Esophagus squamous epithelium (tissue), 5 donors: ENCODE measurements at regions not wholly inside any gene's neighbourhood (a gene's known extent, or its start where the extent isn't known, plus 50 kb on each side); places are given as distances from the start of the nearest gene placed in this dataset.

Experiments
- DNase-seq: peaks from one replicate; lab custom pipeline; 2025; lab: John Stamatoyannopoulos, UW
- H3K27ac ChIP-seq, 4 donors: fragments of 200-600 bp; sonication (generic); one replicate each; pipeline ENCODE4 v1.5.1; 2016 to 2019; ENCODE audit warnings: mild to moderate bottlenecking in 1 of 4
- H3K27me3 ChIP-seq, 4 donors: fragments of 200-600 bp; sonication (generic); 1 replicate in 3 of 4; 2 replicates in 1 of 4; pipeline versions ENCODE4 v1.5.1 to v1.6.0; 2017 to 2021; ENCODE audit warnings: antibody characterized with exemption in 1 of 4
- H3K36me3 ChIP-seq, 3 donors: fragments of 200-600 bp; sonication (generic); one replicate each; pipeline ENCODE4 v1.5.1; 2016 to 2019
- H3K4me1 ChIP-seq, 3 donors: fragments of 200-600 bp; sonication (generic); one replicate each; pipeline ENCODE4 v1.5.1; 2017 to 2019
- H3K4me3 ChIP-seq, 4 donors: fragments of 200-600 bp; sonication (generic); 1 replicate in 3 of 4; 2 replicates in 1 of 4; pipeline ENCODE4 v1.5.1; 2016 to 2019; ENCODE audit warnings: mild to moderate bottlenecking in 2 of 4, moderate library complexity in 1 of 4
- H3K9me3 ChIP-seq, 3 donors: fragments of 200-600 bp; sonication (generic); one replicate each; pipeline ENCODE4 v1.5.1; 2016 to 2019
- POLR2A ChIP-seq, 4 donors: fragments of 450-650 bp; IDR thresholded peaks; one replicate each; pipeline ENCODE4 v1.6.1; 2017; ENCODE audit warnings: antibody characterized with exemption in 4 of 4, mild to moderate bottlenecking in 4 of 4, moderate library complexity in 3 of 4
- WGBS, 2 donors: methylation state at CpG; one replicate each; pipeline ENCODE4 v1.1.5; 2018; 5-methylcytosine and 5-hydroxymethylcytosine counted together
- intact Hi-C: fragments of 100-400 bp; cut with DNase I; formaldehyde crosslinking; loops from one replicate; pipeline ENCODE4 v1.15.0; 2022
- TF ChIP-seq, protein P1 (sequence below), 6 experiments: fragments of 450-650 bp in 4 of 6; fragments of 200-600 bp in 2 of 6; sonication (generic) in 2 of 6; IDR thresholded peaks; one replicate each; pipeline ENCODE4 v1.5.1; 2016 to 2019; ENCODE audit warnings: antibody characterized with exemption in 6 of 6, mild to moderate bottlenecking in 4 of 6, moderate library complexity in 4 of 6
- donor health status: DM: yes; HTN: yes; CAD: no.

DNA sequence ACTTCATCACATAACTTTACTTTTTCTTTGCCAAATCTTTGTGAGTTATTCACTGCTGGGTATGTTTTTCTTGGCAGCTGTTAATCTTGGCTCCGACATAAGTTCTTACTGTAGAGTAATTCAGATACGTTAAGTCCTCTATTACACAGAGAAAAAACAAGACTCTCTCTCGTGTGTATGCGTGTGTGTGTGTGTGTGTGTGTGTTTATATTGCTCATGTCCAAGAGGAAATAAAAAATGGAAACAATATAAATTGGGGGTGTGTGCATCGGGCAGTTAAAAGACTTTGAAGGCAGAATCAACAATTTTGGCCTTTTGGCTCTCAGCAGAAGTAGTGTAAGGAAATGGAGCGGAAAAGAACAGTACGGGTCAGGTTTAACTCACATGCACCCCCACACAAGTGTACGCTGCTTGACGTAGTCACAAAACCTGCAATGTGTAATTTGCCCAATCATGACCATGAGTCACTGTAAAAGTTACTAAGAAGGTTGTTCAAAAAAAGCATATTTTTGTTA, 67.2 kb upstream of the IFNE start:
- WGBS, 2 donors, result 16 to 23% methylated on average over 9 of the region's 9 CpGs
- H3K27ac ChIP-seq, result peak overlapping the region; percentile 52 to 80 (median 69)
- peaks cover 0 to 15% (median 0%) of the 10 kb centered on the region in 4 donors for H3K27me3 ChIP-seq
- no peaks in the 10 kb centered on the region for H3K9me3 ChIP-seq
- H3K4me1 ChIP-seq, result peaks cover 0 to 77% (median 7%) of the 10 kb centered on the region in 3 donors
- intact Hi-C loops, result no loop called here
- TF ChIP-seq POLR2A (IDR thresholded peaks at IDR 0.05), result no peak
- TF ChIP-seq, protein P1, sequence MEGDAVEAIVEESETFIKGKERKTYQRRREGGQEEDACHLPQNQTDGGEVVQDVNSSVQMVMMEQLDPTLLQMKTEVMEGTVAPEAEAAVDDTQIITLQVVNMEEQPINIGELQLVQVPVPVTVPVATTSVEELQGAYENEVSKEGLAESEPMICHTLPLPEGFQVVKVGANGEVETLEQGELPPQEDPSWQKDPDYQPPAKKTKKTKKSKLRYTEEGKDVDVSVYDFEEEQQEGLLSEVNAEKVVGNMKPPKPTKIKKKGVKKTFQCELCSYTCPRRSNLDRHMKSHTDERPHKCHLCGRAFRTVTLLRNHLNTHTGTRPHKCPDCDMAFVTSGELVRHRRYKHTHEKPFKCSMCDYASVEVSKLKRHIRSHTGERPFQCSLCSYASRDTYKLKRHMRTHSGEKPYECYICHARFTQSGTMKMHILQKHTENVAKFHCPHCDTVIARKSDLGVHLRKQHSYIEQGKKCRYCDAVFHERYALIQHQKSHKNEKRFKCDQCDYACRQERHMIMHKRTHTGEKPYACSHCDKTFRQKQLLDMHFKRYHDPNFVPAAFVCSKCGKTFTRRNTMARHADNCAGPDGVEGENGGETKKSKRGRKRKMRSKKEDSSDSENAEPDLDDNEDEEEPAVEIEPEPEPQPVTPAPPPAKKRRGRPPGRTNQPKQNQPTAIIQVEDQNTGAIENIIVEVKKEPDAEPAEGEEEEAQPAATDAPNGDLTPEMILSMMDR (IDR thresholded peaks at IDR 0.05), result no peak
- DNase-seq, result no peak
- no peaks in the 10 kb centered on the region for H3K36me3 ChIP-seq
- H3K4me3 ChIP-seq, result peak overlapping the region in 2 of 4 donors; percentile 3 to 26

DNA sequence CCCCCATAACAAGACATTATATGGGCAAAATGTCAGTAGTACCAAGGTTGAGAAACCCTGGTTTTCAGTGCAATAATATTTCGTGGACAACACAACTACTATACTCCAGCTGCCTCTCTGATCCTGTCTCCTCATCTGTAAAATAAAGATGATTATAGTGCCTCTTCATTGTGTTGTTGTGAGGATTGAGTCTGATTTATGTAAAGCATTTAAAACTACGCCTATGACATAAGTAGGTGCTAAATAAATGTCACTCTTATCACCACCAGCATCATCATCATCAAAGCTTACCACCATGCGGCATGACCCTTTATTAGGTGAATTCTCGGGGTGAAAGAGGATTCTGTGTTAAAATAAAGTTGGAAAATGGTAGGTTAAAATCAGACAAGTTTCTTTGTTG, 67.8 kb upstream of the IFNE start:
- H3K9me3 ChIP-seq, result no peaks in the 10 kb centered on the region
- 39 to 61% methylated on average over 4 of the region's 4 CpGs for WGBS, 2 donors
- H3K27ac ChIP-seq, result peak overlapping the region; percentile 52 to 80 (median 69)
- peak overlapping the region in 1 of 4 donors; percentile 26 for H3K4me3 ChIP-seq
- no peaks in the 10 kb centered on the region for H3K36me3 ChIP-seq
- intact Hi-C loops, result no loop called here
- peaks cover 0 to 21% (median 0%) of the 10 kb centered on the region in 4 donors for H3K27me3 ChIP-seq
- DNase-seq, result no peak
- TF ChIP-seq POLR2A (IDR thresholded peaks at IDR 0.05), result no peak
- TF ChIP-seq, protein P1 (IDR thresholded peaks at IDR 0.05), result no peak
- H3K4me1 ChIP-seq, result peaks cover 0 to 77% (median 7%) of the 10 kb centered on the region in 3 donors

DNA sequence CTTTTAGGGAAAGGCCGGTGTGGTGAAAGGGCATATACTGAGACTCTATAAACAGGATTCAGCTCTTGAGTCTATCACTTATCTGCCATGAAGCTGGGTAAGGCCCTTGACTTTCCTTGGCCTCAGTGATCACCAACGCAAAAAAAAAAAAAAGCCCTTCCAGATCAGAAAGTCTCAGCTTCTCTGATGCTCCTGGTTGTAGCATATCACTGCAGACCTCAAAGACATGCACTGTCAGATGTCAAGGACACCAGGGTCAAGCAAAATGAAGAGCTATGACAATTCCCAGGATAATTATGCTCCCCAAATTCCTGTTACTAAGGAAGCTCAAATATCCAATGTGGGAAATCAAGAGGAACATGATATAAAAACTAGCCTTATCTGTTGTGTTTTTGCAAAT, 68.3 kb upstream of the IFNE start:
- H3K4me1 ChIP-seq, result peaks cover 0 to 77% (median 7%) of the 10 kb centered on the region in 3 donors
- no peaks in the 10 kb centered on the region for H3K36me3 ChIP-seq
- intact Hi-C loops, result no loop called here
- no peaks in the 10 kb centered on the region for H3K9me3 ChIP-seq
- DNase-seq, result no peak
- peak overlapping the region in 2 of 4 donors; percentile 60 to 78 for H3K27ac ChIP-seq
- WGBS, 2 donors, result 62 to 75% methylated on average over 1 to 2 of the region's 2 CpGs
- TF ChIP-seq POLR2A (IDR thresholded peaks at IDR 0.05), result no peak
- TF ChIP-seq, protein P1 (IDR thresholded peaks at IDR 0.05), result no peak
- peak overlapping the region in 1 of 4 donors; percentile 5 for H3K4me3 ChIP-seq
- peaks cover 0 to 25% (median 0%) of the 10 kb centered on the region in 4 donors for H3K27me3 ChIP-seq

DNA sequence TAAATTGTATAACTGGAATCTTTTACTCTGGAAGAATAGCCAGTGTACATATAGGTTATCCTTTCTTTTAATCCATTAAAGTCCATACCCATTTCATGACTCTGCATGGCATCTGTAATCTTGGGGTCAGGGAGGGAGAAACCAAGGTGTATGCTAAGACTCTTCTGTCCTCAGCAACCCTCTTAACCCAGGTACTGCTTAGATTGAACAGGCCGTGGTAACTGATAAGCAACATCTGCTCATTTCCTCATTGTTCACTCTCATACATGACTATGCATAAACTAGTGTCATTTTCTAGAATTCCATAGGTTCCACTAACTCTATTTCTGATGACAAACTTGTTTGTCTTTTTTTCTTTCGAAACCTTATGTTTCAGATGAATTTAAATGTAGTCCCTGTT, 69.3 kb upstream of the IFNE start:
- 33 to 45% methylated on average over 2 of the region's 2 CpGs for WGBS, 2 donors
- intact Hi-C loops, result no loop called here
- Histone ChIP-seq H3K9me3 (no peaks in the 10 kb centered on the region), H3K27me3 (peaks cover 0 to 35% (median 0%) of the 10 kb centered on the region in 4 donors), H3K4me1 (peaks cover 0 to 70% (median 7%) of the 10 kb centered on the region in 3 donors), H3K4me3 (peak overlapping the region in 1 of 4 donors; percentile 26), H3K27ac (peak overlapping the region; percentile 3 to 78 (median 42)), H3K36me3 (no peaks in the 10 kb centered on the region)
- DNase-seq, result no peak
- TF ChIP-seq, protein P1 (IDR thresholded peaks at IDR 0.05), result no peak
- no peak for TF ChIP-seq POLR2A (IDR thresholded peaks at IDR 0.05)

DNA sequence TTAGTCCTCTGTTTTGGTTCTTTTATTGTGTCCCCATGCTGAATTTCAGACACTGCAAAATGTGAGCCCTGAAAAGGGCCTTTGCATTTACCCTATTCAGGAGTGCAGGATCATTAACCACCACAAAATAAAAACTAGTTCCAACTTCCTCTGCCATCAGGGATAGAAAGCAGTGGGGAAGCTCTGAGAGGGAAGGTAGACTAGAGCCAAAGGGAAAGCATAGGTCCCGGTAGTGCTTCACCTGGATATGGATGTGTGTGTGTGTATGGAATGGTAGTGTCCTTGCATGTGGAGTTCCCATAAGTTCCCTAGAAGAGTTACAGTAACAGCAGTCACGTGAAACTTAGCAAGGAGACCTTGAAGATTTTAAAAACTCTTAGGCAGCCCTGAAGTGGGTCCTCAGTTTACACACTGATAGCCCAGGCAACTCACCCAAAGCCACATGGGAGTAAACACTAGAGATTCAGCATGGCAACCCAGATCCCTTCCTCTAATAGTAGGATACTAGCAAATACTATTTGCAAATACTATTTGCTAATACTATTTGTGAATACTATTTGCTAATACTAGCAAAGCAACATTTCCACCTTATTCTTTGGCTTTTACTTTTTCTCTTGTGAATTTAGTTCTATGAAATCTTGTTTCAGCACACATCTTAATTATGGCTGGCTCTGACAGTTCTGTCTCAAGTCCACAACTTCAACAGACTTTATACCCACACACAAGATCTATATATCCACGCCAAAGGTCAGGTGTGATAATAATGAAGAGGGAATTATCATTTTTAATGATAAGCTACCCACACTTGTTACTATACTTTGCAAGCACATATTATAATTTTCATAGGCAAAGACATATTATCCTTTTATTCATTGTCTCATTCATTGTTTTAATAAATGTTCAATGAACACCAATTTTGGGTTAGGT, 70.4 kb upstream of the IFNE start:
- 45 to 58% methylated on average over 3 of the region's 3 CpGs for WGBS, 2 donors
- Histone ChIP-seq H3K4me3 (peak overlapping the region in 1 of 4 donors; percentile 10), H3K27ac (peak overlapping the region in 2 of 4 donors; percentile 53 to 78), H3K27me3 (peaks cover 0 to 46% (median 0%) of the 10 kb centered on the region in 4 donors), H3K4me1 (peaks cover 0 to 59% (median 7%) of the 10 kb centered on the region in 3 donors), H3K36me3 (no peaks in the 10 kb centered on the region), H3K9me3 (no peaks in the 10 kb centered on the region)
- intact Hi-C loops, result no loop called here
- no peak for DNase-seq
- TF ChIP-seq, protein P1 (IDR thresholded peaks at IDR 0.05), result no peak
- TF ChIP-seq POLR2A (IDR thresholded peaks at IDR 0.05), result no peak
